ENCODE measurements at regions not wholly inside any gene's neighbourhood (a gene's known extent, or its start where the extent isn't known, plus 50 kb on each side); places are given as distances from the start of the nearest gene placed in this dataset.
A peak's percentile ranks its signal among the peaks of the same experiment; 100 is the strongest.

GRCh38 chr3:43957553-43957952 lies 266.8 kb downstream of the ABHD5 start:
- H3K27me3 ChIP-seq (ENCODE audit: control insufficient read depth, insufficient read depth, low read length, poor library complexity, severe bottlenecking), result peaks cover 12% of the 10 kb centered on the region
- no peaks in the 10 kb centered on the region for H3K9me3 Mint-ChIP-seq
- H3K4me1 ChIP-seq (ENCODE audit: control insufficient read depth, insufficient read depth, low read length), result no peaks in the 10 kb centered on the region
- WGBS, 2 experiments (ENCODE audit: insufficient coverage in 1 of 2, insufficient read length in 1 of 2), result 86% methylated on average over 1 to 2 of the region's 2 CpGs
- H3K4me3 Mint-ChIP-seq, result no peak overlapping the region
- H3K36me3 ChIP-seq (ENCODE audit: control insufficient read depth, insufficient read depth, low read length), result no peaks in the 10 kb centered on the region
- TF ChIP-seq CTCF (conservative IDR thresholded peaks at IDR 0.05), result no peak
- H3K9ac ChIP-seq (ENCODE audit: extremely low read depth, low read length, poor library complexity, severe bottlenecking), result no peak overlapping the region
- peaks cover 2% of the 10 kb centered on the region for H3K4me1 Mint-ChIP-seq
- H3K27ac ChIP-seq (ENCODE audit: low read depth, low read length), result no peak overlapping the region
- H3K27ac Mint-ChIP-seq, result no peak overlapping the region
- DNase-seq, result no peak
- H3K36me3 Mint-ChIP-seq (ENCODE audit: low read depth), result no peaks in the 10 kb centered on the region
- no peak overlapping the region for H3K4me3 ChIP-seq (ENCODE audit: low read length)
- no peaks in the 10 kb centered on the region for H3K9me3 ChIP-seq (ENCODE audit: control insufficient read depth, low read length)
- peaks cover 15% of the 10 kb centered on the region for H3K27me3 Mint-ChIP-seq (ENCODE audit: insufficient read depth)

GRCh38 chr3:43958005-43958770 lies 267.4 kb downstream of the ABHD5 start:
- H3K4me1 ChIP-seq (ENCODE audit: control insufficient read depth, insufficient read depth, low read length), result no peaks in the 10 kb centered on the region
- DNase-seq, result peak; percentile 30
- no peak for TF ChIP-seq CTCF (conservative IDR thresholded peaks at IDR 0.05)
- H3K36me3 ChIP-seq (ENCODE audit: control insufficient read depth, insufficient read depth, low read length), result no peaks in the 10 kb centered on the region
- Mint-ChIP-seq H3K27me3 (ENCODE audit: insufficient read depth) (peaks cover 15% of the 10 kb centered on the region), H3K4me3 (no peak overlapping the region), H3K4me1 (peaks cover 2% of the 10 kb centered on the region), H3K36me3 (ENCODE audit: low read depth) (no peaks in the 10 kb centered on the region), H3K27ac (no peak overlapping the region), H3K9me3 (no peaks in the 10 kb centered on the region)
- H3K9me3 ChIP-seq (ENCODE audit: control insufficient read depth, low read length), result no peaks in the 10 kb centered on the region
- H3K4me3 ChIP-seq (ENCODE audit: low read length), result no peak overlapping the region
- H3K9ac ChIP-seq (ENCODE audit: extremely low read depth, low read length, poor library complexity, severe bottlenecking), result no peak overlapping the region
- H3K27me3 ChIP-seq (ENCODE audit: control insufficient read depth, insufficient read depth, low read length, poor library complexity, severe bottlenecking), result peaks cover 12% of the 10 kb centered on the region
- H3K27ac ChIP-seq (ENCODE audit: low read depth, low read length), result no peak overlapping the region
- WGBS, 2 experiments (ENCODE audit: insufficient coverage in 1 of 2, insufficient read length in 1 of 2), result 93 to 96% methylated on average over 14 to 16 of the region's 16 CpGs

GRCh38 chr3:43958973-43959372 lies 268.2 kb downstream of the ABHD5 start:
- peak; percentile 13 for DNase-seq
- Mint-ChIP-seq H3K27me3 (ENCODE audit: insufficient read depth) (peaks cover 13% of the 10 kb centered on the region), H3K27ac (no peak overlapping the region), H3K36me3 (ENCODE audit: low read depth) (no peaks in the 10 kb centered on the region), H3K4me3 (no peak overlapping the region), H3K9me3 (no peaks in the 10 kb centered on the region), H3K4me1 (peaks cover 2% of the 10 kb centered on the region)
- Histone ChIP-seq H3K36me3 (ENCODE audit: control insufficient read depth, insufficient read depth, low read length) (no peaks in the 10 kb centered on the region), H3K4me3 (ENCODE audit: low read length) (no peak overlapping the region), H3K4me1 (ENCODE audit: control insufficient read depth, insufficient read depth, low read length) (no peaks in the 10 kb centered on the region), H3K9me3 (ENCODE audit: control insufficient read depth, low read length) (no peaks in the 10 kb centered on the region), H3K27me3 (ENCODE audit: control insufficient read depth, insufficient read depth, low read length, poor library complexity, severe bottlenecking) (peaks cover 12% of the 10 kb centered on the region), H3K27ac (ENCODE audit: low read depth, low read length) (no peak overlapping the region), H3K9ac (ENCODE audit: extremely low read depth, low read length, poor library complexity, severe bottlenecking) (no peak overlapping the region)
- WGBS, 2 experiments (ENCODE audit: insufficient coverage in 1 of 2, insufficient read length in 1 of 2), result 93 to 100% methylated on average over 1 to 3 of the region's 3 CpGs
- TF ChIP-seq CTCF (conservative IDR thresholded peaks at IDR 0.05), result no peak
